ENCODE measurements at regions not wholly inside any gene's neighbourhood (a gene's known extent, or its start where the extent isn't known, plus 50 kb on each side); places are given as distances from the start of the nearest gene placed in this dataset.
"Not testable (repeated sequence)": the region's sequence is repeated elsewhere in the genome, so short reads cannot be mapped to it uniquely, and the experiment has no call there.

GRCh38 chr2:111302397-111303218 lies 181.9 kb downstream of the BCL2L11 start:
- not testable (repeated sequence) for H3K27ac Mint-ChIP-seq; H3K56ac ChIP-seq (ENCODE audit: insufficient read length, low read depth, low read length); H2BK20ac ChIP-seq (ENCODE audit: low read depth, low read length, poor library complexity, severe bottlenecking); H3K9me3 ChIP-seq (ENCODE audit: control insufficient read depth, low read depth, low read length); H2BK120ac ChIP-seq (ENCODE audit: low read depth, low read length, poor library complexity, severe bottlenecking); H3K23me2 ChIP-seq (ENCODE audit: insufficient read length, low read depth, low read length, poor library complexity, severe bottlenecking); H3K23ac ChIP-seq (ENCODE audit: insufficient read length, low read depth, low read length); H3K18ac ChIP-seq (ENCODE audit: insufficient read length, low read depth, low read length); H4K20me1 ChIP-seq (ENCODE audit: control insufficient read depth, insufficient read depth, insufficient read length); H2BK15ac ChIP-seq (ENCODE audit: low read depth, low read length); H3K14ac ChIP-seq (ENCODE audit: insufficient read depth, low read length); H4K91ac ChIP-seq (ENCODE audit: insufficient read length, low read depth, low read length); DNase-seq; H3K36me3 Mint-ChIP-seq (ENCODE audit: insufficient read depth in 1 of 3, low read depth in 3 of 3); H3K27me3 Mint-ChIP-seq (ENCODE audit: low read depth); H3T11ph ChIP-seq (ENCODE audit: low read length); H2BK12ac ChIP-seq (ENCODE audit: insufficient read length, low read depth, low read length); H3K4me2 ChIP-seq (ENCODE audit: insufficient read depth, insufficient read length, low read length); H3K79me1 ChIP-seq (ENCODE audit: insufficient read depth, low read depth, low read length, poor library complexity, severe bottlenecking); H3K27ac ChIP-seq (ENCODE audit: insufficient read length, low read depth, low read length); H3K4me1 Mint-ChIP-seq; H2AK5ac ChIP-seq (ENCODE audit: insufficient read length, low read length); H3K9me3 Mint-ChIP-seq; H2AFZ ChIP-seq (ENCODE audit: low read length); H3K4me3 Mint-ChIP-seq; H3K9ac ChIP-seq (ENCODE audit: extremely low read depth, insufficient read length, low read length); H3K4me1 ChIP-seq (ENCODE audit: insufficient read depth, low read length); H4K5ac ChIP-seq (ENCODE audit: insufficient read length, low read depth, low read length); H2BK5ac ChIP-seq (ENCODE audit: insufficient read length, low read length); H4K8ac ChIP-seq (replicated peaks; ENCODE audit: insufficient read length, low read depth, low read length); H3K79me2 ChIP-seq (ENCODE audit: insufficient read depth, low read length); H3K4ac ChIP-seq (ENCODE audit: low read depth, low read length); H3K27me3 ChIP-seq (ENCODE audit: insufficient read depth, low read length)
- WGBS (ENCODE audit: extremely low coverage, insufficient read length, low lambda C conversion rate): no CpG with 5 or more reads among the region's 7 CpGs

- H2AFZ ChIP-seq (ENCODE audit: low read length); H3K79me2 ChIP-seq (ENCODE audit: insufficient read depth, low read length); H3K27ac ChIP-seq (ENCODE audit: insufficient read length, low read depth, low read length); H3T11ph ChIP-seq (ENCODE audit: low read length); H3K27ac Mint-ChIP-seq; H3K23me2 ChIP-seq (ENCODE audit: insufficient read length, low read depth, low read length, poor library complexity, severe bottlenecking); H4K20me1 ChIP-seq (ENCODE audit: control insufficient read depth, insufficient read depth, insufficient read length); DNase-seq; H2BK20ac ChIP-seq (ENCODE audit: low read depth, low read length, poor library complexity, severe bottlenecking); H3K4me2 ChIP-seq (ENCODE audit: insufficient read depth, insufficient read length, low read length); H3K4me1 ChIP-seq (ENCODE audit: insufficient read depth, low read length); H3K23ac ChIP-seq (ENCODE audit: insufficient read length, low read depth, low read length); H3K18ac ChIP-seq (ENCODE audit: insufficient read length, low read depth, low read length); H3K4me1 Mint-ChIP-seq; H2BK120ac ChIP-seq (ENCODE audit: low read depth, low read length, poor library complexity, severe bottlenecking); H4K5ac ChIP-seq (ENCODE audit: insufficient read length, low read depth, low read length); H3K9me3 ChIP-seq (ENCODE audit: control insufficient read depth, low read depth, low read length); H3K36me3 Mint-ChIP-seq (ENCODE audit: insufficient read depth in 1 of 3, low read depth in 3 of 3); H2BK15ac ChIP-seq (ENCODE audit: low read depth, low read length); H2BK5ac ChIP-seq (ENCODE audit: insufficient read length, low read length); H4K8ac ChIP-seq (replicated peaks; ENCODE audit: insufficient read length, low read depth, low read length); H3K27me3 Mint-ChIP-seq (ENCODE audit: low read depth); H3K14ac ChIP-seq (ENCODE audit: insufficient read depth, low read length); H3K27me3 ChIP-seq (ENCODE audit: insufficient read depth, low read length); H3K56ac ChIP-seq (ENCODE audit: insufficient read length, low read depth, low read length); H3K79me1 ChIP-seq (ENCODE audit: insufficient read depth, low read depth, low read length, poor library complexity, severe bottlenecking); H4K91ac ChIP-seq (ENCODE audit: insufficient read length, low read depth, low read length); H3K9me3 Mint-ChIP-seq; H2AK5ac ChIP-seq (ENCODE audit: insufficient read length, low read length); H3K4me3 Mint-ChIP-seq; H2BK12ac ChIP-seq (ENCODE audit: insufficient read length, low read depth, low read length); H3K9ac ChIP-seq (ENCODE audit: extremely low read depth, insufficient read length, low read length); H3K4ac ChIP-seq (ENCODE audit: low read depth, low read length): not testable (repeated sequence)
- WGBS (ENCODE audit: extremely low coverage, insufficient read length, low lambda C conversion rate): no CpG with 5 or more reads among the region's 3 CpGs
Measured at GRCh38 chr2:111307302-111307701, 186.6 kb downstream of the BCL2L11 start.

All from H9 (cell line).